ENCODE measurements at regions not wholly inside any gene's neighbourhood (a gene's known extent, or its start where the extent isn't known, plus 50 kb on each side); places are given as distances from the start of the nearest gene placed in this dataset.

GRCh38 chr2:167616997-167617396, 630.4 kb downstream of the STK39 start:
- no peak for TF ChIP-seq REST (IDR thresholded peaks at IDR 0.05; ENCODE audit: low read depth, low read length)
- TF ChIP-seq RCOR1 (IDR thresholded peaks at IDR 0.05; ENCODE audit: low read length) = no peak
- no peak for TF ChIP-seq CTCF (IDR thresholded peaks at IDR 0.05)
- TF ChIP-seq GABPA (IDR thresholded peaks at IDR 0.05; ENCODE audit: low read depth) = no peak
- TF ChIP-seq EZH2phosphoT487 (IDR thresholded peaks at IDR 0.05; ENCODE audit: borderline replicate concordance, low read depth) = no peak
- TF ChIP-seq PBX3 (IDR thresholded peaks at IDR 0.05) = no peak
- TF ChIP-seq JUND (IDR thresholded peaks at IDR 0.05) = no peak
- TF ChIP-seq IRF3 (IDR thresholded peaks at IDR 0.05; ENCODE audit: low read depth, low read length) = no peak
- TF ChIP-seq EP300 (IDR thresholded peaks at IDR 0.05; ENCODE audit: borderline replicate concordance in 1 of 2, low read depth in 1 of 2, low read length in 1 of 2) = no peak
- no peak for TF ChIP-seq SIN3A (IDR thresholded peaks at IDR 0.05; ENCODE audit: borderline replicate concordance, low read depth, low read length)
- TF ChIP-seq MXI1 (IDR thresholded peaks at IDR 0.05; ENCODE audit: low read depth, low read length) = no peak
- TF ChIP-seq GATA2 (CRISPR knock-in tag; IDR thresholded peaks at IDR 0.05) = no peak
- no peak for TF ChIP-seq ELF1 (IDR thresholded peaks at IDR 0.05)

Data from SK-N-SH (cell line).